GM23338 (cell line): ENCODE measurements at regions not wholly inside any gene's neighbourhood (a gene's known extent, or its start where the extent isn't known, plus 50 kb on each side); places are given as distances from the start of the nearest gene placed in this dataset.

Experiments
- ATAC-seq: fragments of 200-7000 bp; cut with Tn5 transposase; 3 replicates; pipeline ENCODE4 v1.9.1; 2020
- DNase-seq: peaks from one replicate; pipeline ENCODE4 v3.0.0-alpha.2; 2015; ENCODE audit warnings: low spot score
- H2AFZ ChIP-seq: fragments of 200-600 bp; sonication (generic); 2 replicates; pipeline ENCODE4 v1.8.0; 2016; ENCODE audit warnings: antibody characterized with exemption, mild to moderate bottlenecking, moderate library complexity
- H3F3A ChIP-seq: fragments of 200-600 bp; sonication (generic); replicated peaks from 2 replicates; pipeline ENCODE4 v1.8.0; 2017; ENCODE audit warnings: antibody characterized with exemption, mixed run types, low read depth
- H3K27ac ChIP-seq: fragments of 200-600 bp; sonication (generic); 2 replicates; pipeline ENCODE4 v1.6.1; 2016; ENCODE audit warnings: low read depth
- H3K27me3 ChIP-seq: fragments of 200-600 bp; sonication (generic); 2 replicates; pipeline ENCODE4 v1.8.0; 2016; ENCODE audit warnings: mild to moderate bottlenecking, mixed run types, moderate library complexity; ENCODE audit not compliant: insufficient read depth
- H3K36me3 ChIP-seq: fragments of 200-600 bp; sonication (generic); 2 replicates; pipeline ENCODE4 v1.8.0; 2016; ENCODE audit warnings: mild to moderate bottlenecking; ENCODE audit not compliant: insufficient read depth
- H3K4me1 ChIP-seq: fragments of 200-600 bp; sonication (generic); 2 replicates; pipeline ENCODE4 v1.8.0; 2016; ENCODE audit warnings: mild to moderate bottlenecking, moderate library complexity; ENCODE audit not compliant: insufficient read depth
- H3K4me2 ChIP-seq: fragments of 200-600 bp; sonication (generic); 2 replicates; pipeline ENCODE4 v1.7.1; 2017; ENCODE audit warnings: mixed run types
- H3K4me3 ChIP-seq: fragments of 200-600 bp; sonication (generic); 2 replicates; pipeline ENCODE4 v1.6.1; 2016; ENCODE audit warnings: mixed run types
- H3K79me2 ChIP-seq: fragments of 200-600 bp; sonication (generic); replicated peaks from 2 replicates; pipeline ENCODE4 v1.8.0; 2017; ENCODE audit warnings: mild to moderate bottlenecking; ENCODE audit not compliant: insufficient read depth
- H3K9me2 ChIP-seq: fragments of 200-600 bp; sonication (generic); 2 replicates; pipeline ENCODE4 v1.8.0; 2017; ENCODE audit not compliant: insufficient read depth
- H4K20me1 ChIP-seq: fragments of 200-600 bp; sonication (generic); replicated peaks from 2 replicates; pipeline ENCODE4 v1.8.0; 2017; ENCODE audit warnings: mild to moderate bottlenecking; ENCODE audit not compliant: insufficient read depth
- H3K27ac Mint-ChIP-seq: 2 replicates; pipeline ENCODE4 v1.8.0; 2020; ENCODE audit warnings: inconsistent platforms, mild to moderate bottlenecking, moderate library complexity, mixed read lengths
- H3K27me3 Mint-ChIP-seq: 3 replicates; pipeline ENCODE4 v1.8.0; 2022; ENCODE audit warnings: low read depth, mild to moderate bottlenecking, moderate library complexity, mixed read lengths, inconsistent platforms; ENCODE audit not compliant: insufficient read depth, poor library complexity
- H3K36me3 Mint-ChIP-seq: 3 replicates; pipeline ENCODE4 v1.8.0; 2021; ENCODE audit warnings: low read depth, mild to moderate bottlenecking, inconsistent platforms, moderate library complexity, mixed read lengths
- H3K4me1 Mint-ChIP-seq: 3 replicates; pipeline ENCODE4 v1.8.0; 2020; ENCODE audit warnings: mild to moderate bottlenecking, inconsistent platforms, mixed read lengths
- H3K4me3 Mint-ChIP-seq: 3 replicates; pipeline ENCODE4 v1.8.0; 2021; ENCODE audit warnings: moderate library complexity, mild to moderate bottlenecking, inconsistent platforms, mixed read lengths
- H3K9me3 Mint-ChIP-seq: 3 replicates; pipeline ENCODE4 v1.8.0; 2020; ENCODE audit warnings: moderate library complexity, mild to moderate bottlenecking, inconsistent platforms, mixed read lengths
- CREB1 ChIP-seq: fragments of 250-450 bp; sonication (Bioruptor Pico); IDR thresholded peaks from 2 replicates; pipeline ENCODE4 v1.5.0; 2020; ENCODE audit warnings: low read depth, mild to moderate bottlenecking, moderate library complexity
- ETS1 ChIP-seq: IDR thresholded peaks from 2 replicates; pipeline ENCODE4 v1.6.1; 2016; ENCODE audit warnings: antibody characterized with exemption
- EZH2 ChIP-seq: fragments of 200-600 bp; sonication (generic); IDR thresholded peaks from one replicate; pipeline ENCODE4 v1.8.0; 2017; ENCODE audit warnings: antibody characterized with exemption, mild to moderate bottlenecking, low read depth; ENCODE audit not compliant: unreplicated experiment
- JUNB ChIP-seq: IDR thresholded peaks from one replicate; pipeline ENCODE4 v1.6.1; 2016; ENCODE audit warnings: antibody characterized with exemption; ENCODE audit not compliant: unreplicated experiment
- NANOG ChIP-seq: IDR thresholded peaks from 2 replicates; pipeline ENCODE4 v1.6.1; 2016; ENCODE audit warnings: antibody characterized with exemption, borderline replicate concordance
- POLR2AphosphoS5 ChIP-seq: IDR thresholded peaks from 2 replicates; pipeline ENCODE4 v1.6.1; 2016; ENCODE audit warnings: antibody characterized with exemption, low read depth
- REST ChIP-seq: IDR thresholded peaks from one replicate; pipeline ENCODE4 v1.6.1; 2018; ENCODE audit warnings: antibody characterized with exemption; ENCODE audit not compliant: unreplicated experiment
- ZNF331 ChIP-seq: fragments of 250-450 bp; sonication (Bioruptor Pico); IDR thresholded peaks from 2 replicates; pipeline ENCODE4 v1.5.0; 2020; ENCODE audit warnings: low read depth, mild to moderate bottlenecking, moderate library complexity

- TF ChIP-seq EZH2 (no peak), CREB1 (CRISPR knock-in tag) (no peak), POLR2AphosphoS5 (no peak), JUNB (no peak), ZNF331 (CRISPR knock-in tag) (no peak), NANOG (no peak), ETS1 (no peak), REST (no peak)
These were observed 60.1 kb upstream of the MPEG1 start (continued) for GRCh38 chr11:59272771-59273372.

GRCh38 chr11:59271811-59272327, 59.1 kb upstream of the MPEG1 start:
- Histone ChIP-seq H3K4me1 (no peaks in the 10 kb centered on the region), H3K36me3 (no peaks in the 10 kb centered on the region), H3K27ac (no peak overlapping the region), H3K79me2 (no peaks in the 10 kb centered on the region), H3K4me3 (no peak overlapping the region), H3K27me3 (no peaks in the 10 kb centered on the region), H3F3A (no peaks in the 10 kb centered on the region), H2AFZ (no peak overlapping the region), H4K20me1 (no peaks in the 10 kb centered on the region), H3K9me2 (no peaks in the 10 kb centered on the region), H3K4me2 (no peak overlapping the region)
- Mint-ChIP-seq H3K4me1 (peaks cover 2% of the 10 kb centered on the region; the same call in 2 of the 3 replicates), H3K4me3 (no peak overlapping the region), H3K9me3 (peaks cover 20% of the 10 kb centered on the region; the same call in 2 of the 3 replicates), H3K36me3 (no peaks in the 10 kb centered on the region; the same call in 2 of the 3 replicates), H3K27ac (no peak overlapping the region), H3K27me3 (peaks cover under 1% of the 10 kb centered on the region)
- TF ChIP-seq ETS1, result no peak
- ATAC-seq, result no peak
- DNase-seq, result no peak
